GM12878 (cell line): ENCODE measurements at regions not wholly inside any gene's neighbourhood (a gene's known extent, or its start where the extent isn't known, plus 50 kb on each side); places are given as distances from the start of the nearest gene placed in this dataset.

Source experiments
- ATAC-seq: fragments of 200-7000 bp; cut with Tn5 transposase; 3 replicates; pipeline ENCODE4 v1.9.1; 2020; ENCODE audit warnings: mild to moderate bottlenecking, moderate library complexity
- BruUV-seq: library from RNA; stranded (reverse); fragments of 400-500 nt; replicated peaks from 2 replicates; lab custom pipeline; 2021; lab: Mats Ljungman, UMichigan
- CTCF ChIA-PET: fragments of 300-600 bp; sonication (Branson Sonifier 250); formaldehyde crosslinking; extraction: SDS; loops from one replicate; lab custom pipeline; 2021; ENCODE audit warnings: inconsistent platforms; lab: Yijun Ruan, JAX
- POLR2A ChIA-PET: fragments of 350-600 bp; formaldehyde crosslinking; extraction: SDS; loops from one replicate; lab custom pipeline; 2021; ENCODE audit warnings: inconsistent platforms; lab: Charles Lee
- RAD21 ChIA-PET: fragments of 300-600 bp; sonication (Branson Sonifier 250); formaldehyde crosslinking; loops from one replicate; lab custom pipeline; 2023; ENCODE audit warnings: antibody characterized with exemption; ENCODE audit not compliant: unreplicated experiment; lab: Charles Lee
- SMC1A ChIA-PET: fragments of 300-600 bp; sonication (Branson Sonifier 250); formaldehyde crosslinking; loops from one replicate; lab custom pipeline; 2023; ENCODE audit not compliant: unreplicated experiment, uncharacterized antibody; lab: Charles Lee
- DNase-seq: peaks from one replicate; pipeline ENCODE4 v3.0.0-alpha.2; 2011; ENCODE audit warnings: low read depth, low spot score
- FAIRE-seq: peaks from 3 replicates; lab custom pipeline; 2011; peaks lifted over from hg19 to GRCh38; lab: Jason Lieb, UNC
- H2AFZ ChIP-seq: 2 replicates; pipeline ENCODE4 v1.6.0; 2011; ENCODE audit warnings: low read depth, low read length, control low read depth; ENCODE audit not compliant: control insufficient read depth
- H3K27ac ChIP-seq: 2 replicates; pipeline ENCODE4 v1.5.1; 2011; ENCODE audit warnings: control low read depth; ENCODE audit not compliant: control insufficient read depth, insufficient read depth
- H3K27me3 ChIP-seq, 2 experiments: replicated peaks in 1 of 2; 2 replicates each; pipeline versions ENCODE4 v1.6.0 to v1.6.1; 2011; ENCODE audit warnings: low read length in 1 of 2; ENCODE audit not compliant: control insufficient read depth in 2 of 2, insufficient read depth in 2 of 2
- H3K36me3 ChIP-seq, 2 experiments: 2 replicates each; pipeline ENCODE4 v1.5.1; 2011; ENCODE audit warnings: low read length in 1 of 2; ENCODE audit not compliant: control insufficient read depth in 2 of 2, insufficient read depth in 2 of 2
- H3K4me1 ChIP-seq: 2 replicates; pipeline ENCODE4 v1.6.1; 2011; ENCODE audit warnings: mild to moderate bottlenecking, low read length, moderate library complexity, mixed read lengths; ENCODE audit not compliant: control insufficient read depth, insufficient read depth
- H3K4me2 ChIP-seq: 2 replicates; pipeline ENCODE4 v1.6.0; 2011; ENCODE audit warnings: control low read depth; ENCODE audit not compliant: control insufficient read depth, insufficient read depth
- H3K4me3 ChIP-seq: fragments of 200-600 bp; sonication (generic); 2 replicates; pipeline ENCODE4 v1.5.1; 2016
- H3K79me2 ChIP-seq: 2 replicates; pipeline ENCODE4 v1.6.0; 2011; ENCODE audit warnings: low read length; ENCODE audit not compliant: control insufficient read depth, insufficient read depth
- H3K9ac ChIP-seq: 2 replicates; pipeline ENCODE4 v1.8.0; 2011; ENCODE audit warnings: low read length, control low read depth, mixed read lengths; ENCODE audit not compliant: control insufficient read depth, insufficient read depth
- H3K9me3 ChIP-seq: replicated peaks from 3 replicates; pipeline ENCODE4 v1.5.1; 2011; ENCODE audit warnings: mild to moderate bottlenecking, low read length; ENCODE audit not compliant: control insufficient read depth, insufficient read depth
- H4K20me1 ChIP-seq: 2 replicates; pipeline ENCODE4 v1.6.0; 2011; ENCODE audit not compliant: control insufficient read depth, insufficient read depth
- GATAD2B ChIP-seq: fragments of 450-650 bp; conservative IDR thresholded peaks from 2 replicates; pipeline ENCODE4 v1.6.1; 2017; ENCODE audit warnings: low read depth, mild to moderate bottlenecking, moderate library complexity
- MLLT1 ChIP-seq: fragments of 450-650 bp; IDR thresholded peaks from 2 replicates; pipeline ENCODE4 v1.6.1; 2016; ENCODE audit warnings: mild to moderate bottlenecking
- NFYB ChIP-seq: IDR thresholded peaks from 2 replicates; pipeline ENCODE4 v1.6.1; 2011; ENCODE audit warnings: low read depth, mild to moderate bottlenecking, low read length, improper control_type of control experiment, moderate library complexity; ENCODE audit not compliant: insufficient read depth
- SUZ12 ChIP-seq: fragments of 200-600 bp; sonication (generic); IDR thresholded peaks from one replicate; pipeline ENCODE4 v1.6.1; 2018; ENCODE audit warnings: antibody characterized with exemption, mild to moderate bottlenecking; ENCODE audit not compliant: unreplicated experiment
- WGBS: methylation state at CpG from one replicate; pipeline ENCODE4 v1.1.6; 2016; ENCODE audit warnings: low lambda C conversion rate; ENCODE audit not compliant: insufficient replicate concordance, insufficient coverage; ENCODE audit errors: missing lambda C conversion rate; 5-methylcytosine and 5-hydroxymethylcytosine counted together
- in situ Hi-C: fragments of 300-500 bp; cut with MboI; formaldehyde crosslinking; loops from 9 replicates; pipeline ENCODE4 v1.14.3; 2018; ENCODE audit warnings: mixed read lengths
- intact Hi-C: fragments of 100-400 bp; cut with micrococcal nuclease; formaldehyde crosslinking; loops from one replicate; pipeline ENCODE4 v1.14.2; 2022; ENCODE audit not compliant: unreplicated experiment

GRCh38 chr7:33677556-33677955 is 227.8 kb upstream of the BMPER start:
- Histone ChIP-seq H3K27me3 (no peaks in the 10 kb centered on the region), H3K4me1 (peaks cover 1% of the 10 kb centered on the region; the same call in 1 of the 2 replicates), H2AFZ (no peak overlapping the region), H3K9me3 (no peaks in the 10 kb centered on the region), H3K4me3 (no peak overlapping the region), H4K20me1 (no peaks in the 10 kb centered on the region), H3K79me2 (no peaks in the 10 kb centered on the region), H3K9ac (no peak overlapping the region), H3K4me2 (no peak overlapping the region), H3K36me3 (no peaks in the 10 kb centered on the region), H3K27ac (no peak overlapping the region)
- intact Hi-C loops = no loop called here
- CTCF ChIA-PET = interaction anchor here (1.1 kb wide), 1 partner anchor 7 kb away, joined by 4 read pairs; no protein-coding TSS in a partner anchor
- no TSS peak for BruUV-seq
- 62% methylated on average over 4 of the region's 4 CpGs for WGBS
- POLR2A ChIA-PET = no interaction called here
- RAD21 ChIA-PET = no interaction called here
- in situ Hi-C loops = no loop called here
- ATAC-seq = no peak
- SMC1A ChIA-PET = interaction anchor here (0.7 kb wide), 1 partner anchor 12 kb away, joined by 3 read pairs; no protein-coding TSS in a partner anchor
- DNase-seq = no peak
- TF ChIP-seq SUZ12 (no peak), NFYB (no peak), GATAD2B (no peak), MLLT1 (no peak)
- no peak for FAIRE-seq
